ENCODE measurements at regions not wholly inside any gene's neighbourhood (a gene's known extent, or its start where the extent isn't known, plus 50 kb on each side); places are given as distances from the start of the nearest gene placed in this dataset.

DNA sequence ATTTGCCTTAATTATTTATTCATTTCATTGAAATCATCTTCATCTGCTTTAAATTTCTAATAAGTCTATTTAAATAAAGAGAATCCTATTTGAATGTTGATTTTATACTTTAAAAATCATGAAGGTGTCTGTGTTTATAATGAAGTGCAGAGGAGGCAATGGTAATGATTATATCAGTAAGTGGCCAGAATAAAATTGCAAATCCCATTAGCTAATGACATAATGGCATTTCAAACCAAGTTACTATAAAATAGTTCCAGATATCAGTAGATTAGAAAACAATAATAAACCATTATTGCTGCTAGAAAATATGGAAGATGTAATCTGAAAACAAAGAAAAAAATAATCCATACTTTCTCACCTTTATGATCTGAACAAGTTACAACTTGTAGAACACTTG lies 647.8 kb upstream of the KLHL1 start (continued):
- no peak for TF ChIP-seq ZNF879 (CRISPR knock-in tag; IDR thresholded peaks at IDR 0.05)
- no peak for TF ChIP-seq MAFG (CRISPR knock-in tag; IDR thresholded peaks at IDR 0.05)
- no peak for TF ChIP-seq MAFK (conservative IDR thresholded peaks at IDR 0.05 in 1 of 2, IDR thresholded peaks at IDR 0.05 in 1 of 2; ENCODE audit: low read length in 2 of 2)
- TF ChIP-seq KAT7 (CRISPR knock-in tag; IDR thresholded peaks at IDR 0.05; ENCODE audit: borderline replicate concordance): no peak
- no peak for TF ChIP-seq CC2D1A (CRISPR knock-in tag; IDR thresholded peaks at IDR 0.05)

DNA sequence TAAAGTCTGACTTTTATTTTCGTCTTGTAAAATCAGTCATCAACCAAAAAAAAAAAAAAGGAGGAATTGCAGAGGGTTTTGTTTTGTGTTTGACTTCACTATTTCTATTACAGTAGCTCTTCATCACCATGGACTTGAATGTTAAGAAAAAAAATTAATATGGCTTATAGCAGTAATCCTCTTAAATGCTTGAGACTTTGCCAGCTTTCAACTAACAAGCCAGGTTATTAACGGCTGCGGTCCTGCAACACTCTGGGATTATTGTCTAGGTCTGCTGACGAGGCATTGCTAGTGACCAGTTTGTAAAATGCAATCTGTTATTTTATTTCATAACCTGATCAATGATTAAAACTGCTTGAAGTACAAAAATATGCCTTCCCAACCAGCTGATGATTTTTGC lies 647.2 kb upstream of the KLHL1 start:
- Histone ChIP-seq H3K27me3 (ENCODE audit: control insufficient read depth in 1 of 2, insufficient read depth in 2 of 2, low read length in 2 of 2) (no peaks in the 10 kb centered on the region), H4K20me1 (ENCODE audit: insufficient read depth, low read length) (no peaks in the 10 kb centered on the region), H3K79me2 (ENCODE audit: insufficient read depth, low read length) (no peaks in the 10 kb centered on the region), H3K9me3 (ENCODE audit: low read length) (no peaks in the 10 kb centered on the region), H3K4me3 (replicated peaks in 1 of 3; ENCODE audit: insufficient read depth in 1 of 3, low read depth in 2 of 3, low read length in 3 of 3) (no peak overlapping the region), H2AFZ (ENCODE audit: low read length) (no peak overlapping the region), H3K4me1 (ENCODE audit: insufficient read depth, low read length) (no peaks in the 10 kb centered on the region), H3K27ac (ENCODE audit: extremely low read length, insufficient read depth, low read length) (no peak overlapping the region), H3K9ac (ENCODE audit: insufficient read depth, low read depth, low read length) (no peak overlapping the region), H3K36me3 (replicated peaks in 1 of 2; ENCODE audit: control insufficient read depth in 1 of 2, insufficient read depth in 2 of 2, low read length in 2 of 2) (no peaks in the 10 kb centered on the region), H3K4me2 (ENCODE audit: low read depth, low read length) (no peak overlapping the region)
- BruUV-seq (replicated peaks): no TSS peak
- POLR2A ChIA-PET: no interaction called here
- FAIRE-seq (no peak), ATAC-seq (no peak), DNase-seq (ENCODE audit: low spot score) (no peak)
- in situ Hi-C loops (cut with HindIII; ENCODE audit: extremely low pct_ligation_motif_present, low pct_unique_long_range_greater_than_20kb): no loop called here
- TF ChIP-seq MAZ (IDR thresholded peaks at IDR 0.05; ENCODE audit: borderline replicate concordance, low read depth, low read length) (no peak), MAZ (CRISPR knock-in tag; IDR thresholded peaks at IDR 0.05; ENCODE audit: low read depth) (no peak), ZNF260 (CRISPR knock-in tag; IDR thresholded peaks at IDR 0.05; ENCODE audit: borderline replicate concordance, low read depth) (no peak), ZNF556 (CRISPR knock-in tag; IDR thresholded peaks at IDR 0.05; ENCODE audit: borderline replicate concordance) (no peak), RARG (CRISPR knock-in tag; IDR thresholded peaks at IDR 0.05; ENCODE audit: low read depth) (no peak), TOE1 (CRISPR knock-in tag; IDR thresholded peaks at IDR 0.05) (no peak), NAIF1 (CRISPR knock-in tag; IDR thresholded peaks at IDR 0.05; ENCODE audit: borderline replicate concordance) (no peak), NFE2L1 (CRISPR knock-in tag; IDR thresholded peaks at IDR 0.05; ENCODE audit: borderline replicate concordance) (no peak)
- TF ChIP-seq, protein P1, sequence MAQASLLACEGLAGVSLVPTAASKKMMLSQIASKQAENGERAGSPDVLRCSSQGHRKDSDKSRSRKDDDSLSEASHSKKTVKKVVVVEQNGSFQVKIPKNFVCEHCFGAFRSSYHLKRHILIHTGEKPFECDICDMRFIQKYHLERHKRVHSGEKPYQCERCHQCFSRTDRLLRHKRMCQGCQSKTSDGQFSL (CRISPR knock-in tag; IDR thresholded peaks at IDR 0.05): no peak
- intact Hi-C loops (cut with micrococcal nuclease; ENCODE audit: unreplicated experiment): no loop called here
- 1% methylated on average over 4 of the region's 4 CpGs for WGBS (ENCODE audit: low lambda C conversion rate)
- CTCF ChIA-PET (ENCODE audit: low intra/inter-chr PET ratio, low total read pairs): no interaction called here
